NB4 (cell line): ENCODE measurements at regions not wholly inside any gene's neighbourhood (a gene's known extent, or its start where the extent isn't known, plus 50 kb on each side); places are given as distances from the start of the nearest gene placed in this dataset.

ENCODE experiments used
- DNase-seq: peaks from one replicate; pipeline ENCODE4 v3.0.0; 2010; ENCODE audit warnings: low read depth
- H3K4me3 ChIP-seq: one replicate; pipeline ENCODE4 v1.5.1; 2011; ENCODE audit warnings: mild to moderate bottlenecking, low read depth, low read length, moderate library complexity
- MAX ChIP-seq: IDR thresholded peaks from 2 replicates; pipeline ENCODE4 v1.6.1; 2011; ENCODE audit warnings: low read depth, low read length
- MYC ChIP-seq: IDR thresholded peaks from 2 replicates; pipeline ENCODE4 v1.6.1; 2011; ENCODE audit warnings: low read depth, low read length
- POLR2A ChIP-seq: IDR thresholded peaks from 2 replicates; pipeline ENCODE4 v1.6.1; 2011; ENCODE audit warnings: mild to moderate bottlenecking; ENCODE audit not compliant: insufficient read length; ENCODE audit errors: extremely low read depth
- TF ChIP-seq, protein P1 (sequence below): IDR thresholded peaks from one replicate; pipeline ENCODE4 v1.5.1; 2012; ENCODE audit warnings: low read depth, low read length

DNA sequence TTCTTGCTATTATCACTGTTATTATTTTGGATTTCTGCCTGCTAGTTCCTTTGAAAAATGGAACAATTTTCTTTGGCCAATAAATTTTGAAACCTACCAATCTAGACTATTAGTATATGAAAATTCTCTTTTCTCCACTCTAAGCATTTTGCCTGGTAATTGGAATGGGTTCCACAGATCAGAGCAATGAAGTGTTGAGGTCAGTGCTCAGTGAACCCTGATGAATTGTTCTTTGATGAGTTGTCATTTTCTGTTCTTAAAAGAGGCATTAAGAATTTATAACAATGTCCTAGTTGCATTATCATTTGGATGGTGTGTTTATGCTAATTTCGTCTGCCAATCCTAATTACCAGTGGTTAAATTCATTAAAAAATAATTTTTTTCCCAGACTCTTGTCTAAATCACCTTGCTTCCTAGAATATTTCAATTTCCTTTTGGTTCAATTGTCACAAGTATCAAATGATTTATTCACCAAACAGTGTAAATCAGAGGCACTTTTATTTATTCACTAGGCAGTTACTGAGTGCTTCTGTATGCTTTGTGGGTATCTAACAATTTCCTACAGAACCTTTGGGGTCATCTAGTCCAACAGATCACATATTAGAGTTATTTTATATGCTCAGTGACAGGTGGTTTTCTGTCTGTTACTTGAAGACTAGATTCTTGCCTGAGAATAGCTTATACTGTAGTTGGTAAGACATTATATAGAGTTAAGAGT, 239.0 kb downstream of the DNAJB9 start:
- no peak for DNase-seq
- H3K4me3 ChIP-seq: no peak overlapping the region
- TF ChIP-seq MAX (no peak), MYC (no peak), POLR2A (no peak)
- TF ChIP-seq, protein P1, sequence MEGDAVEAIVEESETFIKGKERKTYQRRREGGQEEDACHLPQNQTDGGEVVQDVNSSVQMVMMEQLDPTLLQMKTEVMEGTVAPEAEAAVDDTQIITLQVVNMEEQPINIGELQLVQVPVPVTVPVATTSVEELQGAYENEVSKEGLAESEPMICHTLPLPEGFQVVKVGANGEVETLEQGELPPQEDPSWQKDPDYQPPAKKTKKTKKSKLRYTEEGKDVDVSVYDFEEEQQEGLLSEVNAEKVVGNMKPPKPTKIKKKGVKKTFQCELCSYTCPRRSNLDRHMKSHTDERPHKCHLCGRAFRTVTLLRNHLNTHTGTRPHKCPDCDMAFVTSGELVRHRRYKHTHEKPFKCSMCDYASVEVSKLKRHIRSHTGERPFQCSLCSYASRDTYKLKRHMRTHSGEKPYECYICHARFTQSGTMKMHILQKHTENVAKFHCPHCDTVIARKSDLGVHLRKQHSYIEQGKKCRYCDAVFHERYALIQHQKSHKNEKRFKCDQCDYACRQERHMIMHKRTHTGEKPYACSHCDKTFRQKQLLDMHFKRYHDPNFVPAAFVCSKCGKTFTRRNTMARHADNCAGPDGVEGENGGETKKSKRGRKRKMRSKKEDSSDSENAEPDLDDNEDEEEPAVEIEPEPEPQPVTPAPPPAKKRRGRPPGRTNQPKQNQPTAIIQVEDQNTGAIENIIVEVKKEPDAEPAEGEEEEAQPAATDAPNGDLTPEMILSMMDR: no peak

DNA sequence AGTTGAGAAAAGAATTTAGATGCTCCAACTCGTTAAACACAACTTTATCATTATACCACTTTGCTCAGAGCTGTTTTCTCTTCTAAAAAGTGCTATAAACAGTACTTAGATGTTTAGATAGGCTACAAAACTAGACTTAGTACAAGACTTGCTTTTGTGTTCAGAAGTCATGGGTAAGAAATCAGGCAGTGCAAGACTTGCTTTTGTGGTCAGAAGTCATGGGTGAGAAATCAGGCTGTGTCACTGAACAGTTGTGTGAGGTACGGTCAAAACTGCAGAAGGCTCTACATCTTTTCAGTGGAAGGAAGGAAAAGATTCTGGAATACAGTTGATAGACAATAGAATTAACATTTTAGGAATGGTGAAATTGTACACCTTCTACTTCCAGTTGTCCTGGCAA, 239.7 kb downstream of the DNAJB9 start:
- H3K4me3 ChIP-seq: no peak overlapping the region
- TF ChIP-seq MAX (no peak), MYC (no peak), POLR2A (no peak)
- TF ChIP-seq, protein P1: no peak
- no peak for DNase-seq

DNA sequence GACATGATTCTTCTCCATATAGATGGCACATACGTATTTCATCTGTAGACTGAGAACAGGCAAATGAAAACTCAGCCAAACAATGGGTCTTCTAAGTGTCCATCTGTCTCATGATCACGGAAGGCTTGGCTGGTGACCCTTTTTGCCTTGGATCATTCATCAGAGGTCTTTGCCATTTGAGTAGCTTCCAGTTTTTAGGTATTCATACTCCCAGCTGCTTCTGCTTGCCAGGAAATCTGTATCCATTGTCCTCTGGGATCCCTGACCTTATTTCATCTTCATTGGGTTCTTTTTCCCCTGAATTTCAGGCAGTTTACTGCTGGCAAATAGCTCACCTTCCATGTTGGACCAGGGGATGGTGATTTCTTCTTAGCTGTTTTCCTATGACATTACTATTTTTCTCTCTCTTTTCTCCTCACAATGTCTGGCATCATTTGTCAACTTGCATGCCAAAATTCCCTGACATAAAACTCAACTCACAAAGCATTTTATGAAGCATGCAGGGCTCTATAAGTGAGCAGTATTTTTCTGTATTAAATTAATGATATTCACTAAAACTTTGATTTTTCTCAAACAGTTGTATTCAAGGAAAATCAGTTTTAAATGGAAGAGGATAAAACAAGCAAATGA, 241.2 kb downstream of the DNAJB9 start:
- no peak for TF ChIP-seq MAX
- TF ChIP-seq, protein P1: no peak
- TF ChIP-seq POLR2A: no peak
- TF ChIP-seq MYC: no peak
- DNase-seq: no peak
- H3K4me3 ChIP-seq: no peak overlapping the region

GRCh38 chr7:108813251-108814014, 243.8 kb downstream of the DNAJB9 start:
- DNase-seq: no peak
- no peak overlapping the region for H3K4me3 ChIP-seq
- TF ChIP-seq POLR2A (no peak), MAX (no peak), MYC (no peak)
- TF ChIP-seq, protein P1: no peak

- no peak overlapping the region for H3K4me3 ChIP-seq
- no peak for DNase-seq
- TF ChIP-seq, protein P1: no peak
- TF ChIP-seq POLR2A (no peak), MAX (no peak), MYC (no peak)
Observed at GRCh38 chr7:108815815-108816214, 246.1 kb downstream of the DNAJB9 start.
